ENCODE measurements at regions not wholly inside any gene's neighbourhood (a gene's known extent, or its start where the extent isn't known, plus 50 kb on each side); places are given as distances from the start of the nearest gene placed in this dataset.

DNA sequence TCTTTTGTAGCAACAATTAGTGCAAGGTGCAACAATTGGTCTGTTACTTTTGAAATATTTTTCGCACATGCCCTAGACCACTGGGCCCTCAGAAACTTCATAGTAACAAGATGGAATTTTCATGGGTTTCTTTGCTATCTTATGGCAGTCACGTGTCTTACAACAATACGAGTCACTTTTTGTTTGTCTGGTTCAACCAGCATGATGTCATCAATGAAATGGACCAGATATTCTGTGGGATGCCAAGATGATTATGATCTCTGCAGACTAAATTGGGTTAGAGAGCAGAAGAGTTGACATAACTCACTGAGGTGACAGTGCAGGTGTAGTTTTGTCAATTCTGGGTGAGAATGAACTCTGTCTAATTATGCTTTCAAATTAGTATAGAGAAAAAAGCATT, 239.6 kb upstream of the RIOK2 start:
- Mint-ChIP-seq H3K27ac (ENCODE audit: unreplicated experiment) (no peak overlapping the region), H3K9me3 (ENCODE audit: unreplicated experiment) (no peaks in the 10 kb centered on the region), H3K4me1 (ENCODE audit: low read depth, unreplicated experiment) (no peaks in the 10 kb centered on the region), H3K36me3 (ENCODE audit: insufficient read depth, unreplicated experiment) (no peaks in the 10 kb centered on the region), H3K27me3 (ENCODE audit: insufficient read depth, unreplicated experiment) (no peaks in the 10 kb centered on the region), H3K4me3 (ENCODE audit: unreplicated experiment) (no peak overlapping the region)
- TF ChIP-seq, protein P1, sequence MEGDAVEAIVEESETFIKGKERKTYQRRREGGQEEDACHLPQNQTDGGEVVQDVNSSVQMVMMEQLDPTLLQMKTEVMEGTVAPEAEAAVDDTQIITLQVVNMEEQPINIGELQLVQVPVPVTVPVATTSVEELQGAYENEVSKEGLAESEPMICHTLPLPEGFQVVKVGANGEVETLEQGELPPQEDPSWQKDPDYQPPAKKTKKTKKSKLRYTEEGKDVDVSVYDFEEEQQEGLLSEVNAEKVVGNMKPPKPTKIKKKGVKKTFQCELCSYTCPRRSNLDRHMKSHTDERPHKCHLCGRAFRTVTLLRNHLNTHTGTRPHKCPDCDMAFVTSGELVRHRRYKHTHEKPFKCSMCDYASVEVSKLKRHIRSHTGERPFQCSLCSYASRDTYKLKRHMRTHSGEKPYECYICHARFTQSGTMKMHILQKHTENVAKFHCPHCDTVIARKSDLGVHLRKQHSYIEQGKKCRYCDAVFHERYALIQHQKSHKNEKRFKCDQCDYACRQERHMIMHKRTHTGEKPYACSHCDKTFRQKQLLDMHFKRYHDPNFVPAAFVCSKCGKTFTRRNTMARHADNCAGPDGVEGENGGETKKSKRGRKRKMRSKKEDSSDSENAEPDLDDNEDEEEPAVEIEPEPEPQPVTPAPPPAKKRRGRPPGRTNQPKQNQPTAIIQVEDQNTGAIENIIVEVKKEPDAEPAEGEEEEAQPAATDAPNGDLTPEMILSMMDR (IDR thresholded peaks at IDR 0.05; ENCODE audit: insufficient read depth in 1 of 2, low read depth in 1 of 2, low read length in 1 of 2, severe bottlenecking in 1 of 2, unreplicated experiment in 1 of 2), result no peak
- no peak overlapping the region for H3K4me3 ChIP-seq (ENCODE audit: low read depth, low read length)
- intact Hi-C loops (cut with micrococcal nuclease; ENCODE audit: unreplicated experiment), result no loop called here
- no peaks in the 10 kb centered on the region for H3K27me3 ChIP-seq (replicated peaks; ENCODE audit: control insufficient read depth, insufficient read depth, low read length)
- BruUV-seq (replicated peaks), result no TSS peak
- no peaks in the 10 kb centered on the region for H3K9me3 ChIP-seq
- H3K36me3 ChIP-seq (ENCODE audit: control insufficient read depth, insufficient read depth, low read length), result no peaks in the 10 kb centered on the region
- no peaks in the 10 kb centered on the region for H3K4me1 ChIP-seq
- ChIA-PET POLR2A (no interaction called here), CTCF (no interaction called here)
- no peak for DNase-seq

DNA sequence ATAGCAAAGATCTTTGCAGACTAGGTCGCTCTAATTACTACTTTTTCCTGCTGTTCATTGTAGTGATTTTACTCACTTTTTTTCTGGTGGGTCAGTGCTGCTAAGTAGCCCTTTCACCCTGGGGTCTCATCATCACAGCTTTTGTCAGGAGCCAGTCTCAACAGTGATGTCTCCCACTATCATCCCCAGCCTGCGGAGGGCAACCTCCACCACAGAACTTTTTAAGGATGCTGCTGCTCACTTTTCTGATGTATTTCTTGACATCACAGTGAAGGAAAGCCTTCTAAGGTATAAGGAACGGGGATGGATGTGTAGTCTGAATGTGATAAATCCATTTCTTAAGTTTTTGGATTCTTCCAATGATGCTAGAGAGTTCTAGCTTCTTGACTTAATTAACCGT, 242.5 kb upstream of the RIOK2 start:
- no peaks in the 10 kb centered on the region for H3K4me1 ChIP-seq
- TF ChIP-seq, protein P1 (IDR thresholded peaks at IDR 0.05; ENCODE audit: insufficient read depth in 1 of 2, low read depth in 1 of 2, low read length in 1 of 2, severe bottlenecking in 1 of 2, unreplicated experiment in 1 of 2), result peak; percentile 21 to 22
- Mint-ChIP-seq H3K27ac (ENCODE audit: unreplicated experiment) (no peak overlapping the region), H3K4me1 (ENCODE audit: low read depth, unreplicated experiment) (no peaks in the 10 kb centered on the region), H3K4me3 (ENCODE audit: unreplicated experiment) (no peak overlapping the region), H3K36me3 (ENCODE audit: insufficient read depth, unreplicated experiment) (no peaks in the 10 kb centered on the region), H3K27me3 (ENCODE audit: insufficient read depth, unreplicated experiment) (peaks cover 2% of the 10 kb centered on the region), H3K9me3 (ENCODE audit: unreplicated experiment) (no peaks in the 10 kb centered on the region)
- H3K27me3 ChIP-seq (replicated peaks; ENCODE audit: control insufficient read depth, insufficient read depth, low read length), result no peaks in the 10 kb centered on the region
- H3K9me3 ChIP-seq, result no peaks in the 10 kb centered on the region
- no TSS peak for BruUV-seq (replicated peaks)
- intact Hi-C loops (cut with micrococcal nuclease; ENCODE audit: unreplicated experiment), result loop anchor here (1.0 kb wide), 1 partner anchor 109 kb away; no protein-coding TSS in a partner anchor
- ChIA-PET CTCF (interaction anchor here (1.4 kb wide), 1 partner anchor 108 kb away, joined by 7 read pairs; no protein-coding TSS in a partner anchor), POLR2A (no interaction called here)
- H3K4me3 ChIP-seq (ENCODE audit: low read depth, low read length), result no peak overlapping the region
- DNase-seq, result peak in 1 of 2 experiments; percentile 23
- H3K36me3 ChIP-seq (ENCODE audit: control insufficient read depth, insufficient read depth, low read length), result no peaks in the 10 kb centered on the region

DNA sequence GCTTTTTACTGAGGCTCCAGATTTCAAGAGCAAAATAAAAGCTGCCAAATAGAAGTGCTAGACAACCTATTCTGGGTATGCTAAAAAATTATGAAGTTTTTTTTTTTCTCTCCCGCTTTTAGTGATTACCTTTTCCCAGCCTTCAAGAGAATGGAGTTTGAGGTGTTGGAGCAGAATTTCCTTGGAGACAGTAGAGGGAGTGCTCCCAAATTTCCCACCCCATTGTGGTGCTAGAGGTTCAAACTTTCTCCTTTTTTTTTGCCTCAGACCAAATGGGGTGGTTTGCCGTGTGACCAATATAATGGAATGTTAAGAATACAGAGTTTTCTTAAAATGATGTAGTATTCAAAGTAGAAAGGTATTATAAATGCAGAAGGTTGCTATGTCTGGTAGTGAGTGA, 244.2 kb upstream of the RIOK2 start:
- no peak for DNase-seq
- H3K4me3 ChIP-seq (ENCODE audit: low read depth, low read length), result no peak overlapping the region
- no TSS peak for BruUV-seq (replicated peaks)
- no peaks in the 10 kb centered on the region for H3K36me3 ChIP-seq (ENCODE audit: control insufficient read depth, insufficient read depth, low read length)
- no peaks in the 10 kb centered on the region for H3K9me3 ChIP-seq
- Mint-ChIP-seq H3K4me1 (ENCODE audit: low read depth, unreplicated experiment) (no peaks in the 10 kb centered on the region), H3K27ac (ENCODE audit: unreplicated experiment) (no peak overlapping the region), H3K4me3 (ENCODE audit: unreplicated experiment) (no peak overlapping the region), H3K9me3 (ENCODE audit: unreplicated experiment) (no peaks in the 10 kb centered on the region), H3K36me3 (ENCODE audit: insufficient read depth, unreplicated experiment) (no peaks in the 10 kb centered on the region), H3K27me3 (ENCODE audit: insufficient read depth, unreplicated experiment) (peaks cover 7% of the 10 kb centered on the region)
- ChIA-PET CTCF (no interaction called here), POLR2A (no interaction called here)
- TF ChIP-seq, protein P1 (IDR thresholded peaks at IDR 0.05; ENCODE audit: insufficient read depth in 1 of 2, low read depth in 1 of 2, low read length in 1 of 2, severe bottlenecking in 1 of 2, unreplicated experiment in 1 of 2), result no peak
- H3K27me3 ChIP-seq (replicated peaks; ENCODE audit: control insufficient read depth, insufficient read depth, low read length), result no peaks in the 10 kb centered on the region
- H3K4me1 ChIP-seq, result no peaks in the 10 kb centered on the region
- intact Hi-C loops (cut with micrococcal nuclease; ENCODE audit: unreplicated experiment), result no loop called here
